ENCODE measurements at regions not wholly inside any gene's neighbourhood (a gene's known extent, or its start where the extent isn't known, plus 50 kb on each side); places are given as distances from the start of the nearest gene placed in this dataset.

GRCh38 chr10:21349912-21350286 is 175.6 kb downstream of the SKIDA1 start:
- no peak for TF ChIP-seq FOXP2 (optimal IDR thresholded peaks at IDR 0.05; ENCODE audit: borderline replicate concordance, extremely low read depth, extremely low read length, insufficient read depth)
- TF ChIP-seq REST (IDR thresholded peaks at IDR 0.05; ENCODE audit: insufficient read depth in 1 of 2, low read depth in 2 of 2, low read length in 2 of 2): no peak
- no peak for TF ChIP-seq SIN3A (IDR thresholded peaks at IDR 0.05; ENCODE audit: borderline replicate concordance, insufficient read depth, low read length)
- TF ChIP-seq POLR2AphosphoS5 (IDR thresholded peaks at IDR 0.05; ENCODE audit: low read depth, low read length): no peak
- TF ChIP-seq TAF1 (IDR thresholded peaks at IDR 0.05; ENCODE audit: borderline replicate concordance, insufficient read depth, low read length): no peak

- no peak for TF ChIP-seq SIN3A (IDR thresholded peaks at IDR 0.05; ENCODE audit: borderline replicate concordance, insufficient read depth, low read length)
- TF ChIP-seq TAF1 (IDR thresholded peaks at IDR 0.05; ENCODE audit: borderline replicate concordance, insufficient read depth, low read length): no peak
Measured at GRCh38 chr10:21347785-21348170, 177.7 kb downstream of the SKIDA1 start.

GRCh38 chr10:21347043-21347784 is 178.3 kb downstream of the SKIDA1 start:
- TF ChIP-seq FOXP2 (optimal IDR thresholded peaks at IDR 0.05; ENCODE audit: borderline replicate concordance, extremely low read depth, extremely low read length, insufficient read depth): no peak
- no peak for TF ChIP-seq POLR2AphosphoS5 (IDR thresholded peaks at IDR 0.05; ENCODE audit: low read depth, low read length)
- TF ChIP-seq SIN3A (IDR thresholded peaks at IDR 0.05; ENCODE audit: borderline replicate concordance, insufficient read depth, low read length): no peak

GRCh38 chr10:21343087-21343486 is 182.4 kb downstream of the SKIDA1 start:
- no peak for TF ChIP-seq SIN3A (IDR thresholded peaks at IDR 0.05; ENCODE audit: borderline replicate concordance, insufficient read depth, low read length)
- no peak for TF ChIP-seq REST (IDR thresholded peaks at IDR 0.05; ENCODE audit: insufficient read depth in 1 of 2, low read depth in 2 of 2, low read length in 2 of 2)
- no peak for TF ChIP-seq TAF1 (IDR thresholded peaks at IDR 0.05; ENCODE audit: borderline replicate concordance, insufficient read depth, low read length)
- TF ChIP-seq POLR2AphosphoS5 (IDR thresholded peaks at IDR 0.05; ENCODE audit: low read depth, low read length): no peak
- TF ChIP-seq FOXP2 (optimal IDR thresholded peaks at IDR 0.05; ENCODE audit: borderline replicate concordance, extremely low read depth, extremely low read length, insufficient read depth): no peak

GRCh38 chr10:21340331-21340730 is 185.2 kb downstream of the SKIDA1 start:
- no peak for TF ChIP-seq FOXP2 (optimal IDR thresholded peaks at IDR 0.05; ENCODE audit: borderline replicate concordance, extremely low read depth, extremely low read length, insufficient read depth)
- no peak for TF ChIP-seq SIN3A (IDR thresholded peaks at IDR 0.05; ENCODE audit: borderline replicate concordance, insufficient read depth, low read length)
- no peak for TF ChIP-seq POLR2AphosphoS5 (IDR thresholded peaks at IDR 0.05; ENCODE audit: low read depth, low read length)
- TF ChIP-seq TAF1 (IDR thresholded peaks at IDR 0.05; ENCODE audit: borderline replicate concordance, insufficient read depth, low read length): no peak
- TF ChIP-seq REST (IDR thresholded peaks at IDR 0.05; ENCODE audit: insufficient read depth in 1 of 2, low read depth in 2 of 2, low read length in 2 of 2): no peak

GRCh38 chr10:21337171-21337792 is 188.2 kb downstream of the SKIDA1 start:
- no peak for TF ChIP-seq SIN3A (IDR thresholded peaks at IDR 0.05; ENCODE audit: borderline replicate concordance, insufficient read depth, low read length)
- no peak for TF ChIP-seq REST (IDR thresholded peaks at IDR 0.05; ENCODE audit: insufficient read depth in 1 of 2, low read depth in 2 of 2, low read length in 2 of 2)
- no peak for TF ChIP-seq TAF1 (IDR thresholded peaks at IDR 0.05; ENCODE audit: borderline replicate concordance, insufficient read depth, low read length)
- no peak for TF ChIP-seq POLR2AphosphoS5 (IDR thresholded peaks at IDR 0.05; ENCODE audit: low read depth, low read length)

Measured in PFSK-1 (cell line).